Mesendoderm (in vitro differentiated cells): ENCODE measurements at regions not wholly inside any gene's neighbourhood (a gene's known extent, or its start where the extent isn't known, plus 50 kb on each side); places are given as distances from the start of the nearest gene placed in this dataset.

Source experiments
- DNase-seq: peaks from one replicate; pipeline ENCODE4 v3.0.0; 2013
- H2AK5ac ChIP-seq: 2 replicates; pipeline ENCODE4 v1.6.1; 2013; ENCODE audit warnings: low read length, inconsistent platforms
- H2BK120ac ChIP-seq: 2 replicates; pipeline ENCODE4 v1.6.1; 2013; ENCODE audit warnings: low read depth, mild to moderate bottlenecking, low read length, moderate library complexity, mixed read lengths
- H2BK15ac ChIP-seq: replicated peaks from 2 replicates; pipeline ENCODE4 v1.6.1; 2013; ENCODE audit warnings: low read depth, mild to moderate bottlenecking, moderate library complexity
- H2BK5ac ChIP-seq: 2 replicates; pipeline ENCODE4 v1.6.1; 2013; ENCODE audit warnings: low read length, inconsistent platforms
- H3K18ac ChIP-seq: 2 replicates; pipeline ENCODE4 v1.6.1; 2013; ENCODE audit warnings: mild to moderate bottlenecking, low read length, mixed read lengths
- H3K23ac ChIP-seq: one replicate; pipeline ENCODE4 v1.6.1; 2013; ENCODE audit warnings: low read length
- H3K27ac ChIP-seq: 2 replicates; pipeline ENCODE4 v1.5.1; 2013; ENCODE audit warnings: low read depth, mild to moderate bottlenecking, inconsistent platforms, low read length, moderate library complexity
- H3K27me3 ChIP-seq: 2 replicates; pipeline ENCODE4 v1.6.1; 2013; ENCODE audit warnings: low read length, control low read depth, mild to moderate bottlenecking, inconsistent platforms; ENCODE audit not compliant: insufficient read depth, poor library complexity
- H3K36me3 ChIP-seq: 2 replicates; pipeline ENCODE4 v1.6.1; 2013; ENCODE audit warnings: low read length, inconsistent platforms; ENCODE audit not compliant: control insufficient read depth, insufficient read depth
- H3K4ac ChIP-seq: one replicate; pipeline ENCODE4 v1.6.1; 2013; ENCODE audit warnings: low read depth, mild to moderate bottlenecking, low read length, moderate library complexity
- H3K4me1 ChIP-seq: 2 replicates; pipeline ENCODE4 v1.6.1; 2013; ENCODE audit warnings: low read depth, low read length, inconsistent platforms; ENCODE audit not compliant: control insufficient read depth
- H3K4me2 ChIP-seq: 2 replicates; pipeline ENCODE4 v1.6.1; 2013; ENCODE audit warnings: low read length
- H3K4me3 ChIP-seq: 2 replicates; pipeline ENCODE4 v1.5.1; 2013; ENCODE audit warnings: mild to moderate bottlenecking, low read length
- H3K56ac ChIP-seq: one replicate; pipeline ENCODE4 v1.6.1; 2013; ENCODE audit warnings: low read length
- H3K79me1 ChIP-seq: 2 replicates; pipeline ENCODE4 v1.6.1; 2013; ENCODE audit warnings: low read length, inconsistent platforms
- H3K79me2 ChIP-seq: 2 replicates; pipeline ENCODE4 v1.6.1; 2013; ENCODE audit warnings: mild to moderate bottlenecking, low read length; ENCODE audit not compliant: control insufficient read depth, insufficient read depth
- H3K9ac ChIP-seq: 2 replicates; pipeline ENCODE4 v1.6.1; 2013; ENCODE audit warnings: low read length, inconsistent platforms
- H4K5ac ChIP-seq: one replicate; pipeline ENCODE4 v1.6.1; 2013; ENCODE audit warnings: low read length
- H4K8ac ChIP-seq: one replicate; pipeline ENCODE4 v1.6.1; 2013; ENCODE audit warnings: low read depth, mild to moderate bottlenecking, control low read depth, low read length, moderate library complexity
- WGBS: extraction: QIAGEN DNeasy Blood & Tissue Kit; methylation state at CpG from one replicate; pipeline ENCODE4 v1.1.7; 2013; ENCODE audit warnings: low lambda C conversion rate, missing lambda C conversion rate; ENCODE audit not compliant: insufficient coverage; ENCODE audit errors: extremely low coverage; 5-methylcytosine and 5-hydroxymethylcytosine counted together

DNA sequence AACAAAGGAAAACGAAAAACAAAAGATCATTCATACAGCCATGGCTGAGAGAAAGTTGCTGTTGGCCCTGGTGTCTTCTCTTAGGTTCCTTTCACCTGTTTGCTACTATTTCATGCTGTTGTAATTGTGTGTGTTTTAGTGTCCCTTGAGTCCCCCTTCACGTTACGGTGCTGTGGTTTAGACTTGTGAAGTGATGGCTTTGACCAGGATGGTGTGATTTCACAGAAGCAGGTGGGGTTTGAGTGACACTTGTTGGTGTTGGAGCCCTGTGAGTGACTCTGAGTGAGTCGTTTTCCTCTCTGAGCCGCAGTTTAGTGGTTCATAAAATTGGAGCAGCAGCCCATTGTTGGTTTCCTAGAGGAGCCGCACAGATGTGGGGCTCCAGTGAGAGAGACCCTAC is 635.4 kb downstream of the VRK1 start:
- Histone ChIP-seq H2BK5ac (no peak overlapping the region), H3K4me3 (no peak overlapping the region), H2BK15ac (no peak overlapping the region), H2BK120ac (no peak overlapping the region), H3K9ac (no peak overlapping the region), H3K79me1 (no peaks in the 10 kb centered on the region), H4K8ac (no peak overlapping the region), H3K27me3 (no peaks in the 10 kb centered on the region), H3K4me1 (no peaks in the 10 kb centered on the region), H3K4me2 (no peak overlapping the region), H3K79me2 (no peaks in the 10 kb centered on the region), H3K18ac (no peak overlapping the region), H3K23ac (no peak overlapping the region), H2AK5ac (no peak overlapping the region), H3K36me3 (no peaks in the 10 kb centered on the region), H3K4ac (no peak overlapping the region), H3K56ac (no peak overlapping the region), H3K27ac (no peak overlapping the region), H4K5ac (no peak overlapping the region)
- no peak for DNase-seq
- no CpG with 5 or more reads among the region's 6 CpGs for WGBS

DNA sequence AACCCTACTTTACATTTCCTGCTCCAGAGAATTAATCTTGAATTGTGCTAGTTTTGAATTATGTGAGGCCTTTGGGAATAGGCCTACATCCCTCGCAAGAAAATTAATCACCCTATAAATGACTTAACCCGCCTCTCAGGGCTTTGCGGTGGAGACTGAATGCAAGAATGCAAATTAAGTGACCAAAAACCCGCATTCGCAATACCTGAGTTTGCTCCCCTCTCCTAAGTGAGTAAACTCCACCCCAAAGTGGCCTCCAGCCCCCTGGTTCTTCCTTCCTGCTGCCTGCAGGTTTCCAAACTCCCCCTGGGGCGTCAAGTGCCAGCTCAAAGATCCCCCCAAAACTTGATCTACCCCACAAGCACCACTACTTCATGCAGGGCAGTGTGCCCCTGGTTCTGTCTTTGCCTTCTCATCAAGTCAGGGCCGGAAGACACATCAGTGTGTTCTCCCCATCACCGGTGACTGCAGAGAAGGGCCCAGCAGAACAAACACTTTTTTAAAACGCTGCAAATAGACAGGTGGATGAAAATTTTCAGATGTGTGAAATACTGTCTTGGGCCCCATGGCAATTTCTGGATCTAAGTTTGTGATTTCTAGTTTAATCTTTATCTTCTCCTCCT is 644.7 kb downstream of the VRK1 start:
- Histone ChIP-seq H3K36me3 (no peaks in the 10 kb centered on the region), H3K4me1 (no peaks in the 10 kb centered on the region), H4K8ac (no peak overlapping the region), H3K4me3 (no peak overlapping the region), H2BK120ac (no peak overlapping the region), H3K27me3 (no peaks in the 10 kb centered on the region), H3K9ac (no peak overlapping the region), H3K18ac (no peak overlapping the region), H2AK5ac (no peak overlapping the region), H3K23ac (no peak overlapping the region), H3K79me1 (no peaks in the 10 kb centered on the region), H3K56ac (no peak overlapping the region), H2BK5ac (no peak overlapping the region), H2BK15ac (no peak overlapping the region), H4K5ac (no peak overlapping the region), H3K4me2 (no peak overlapping the region), H3K27ac (no peak overlapping the region), H3K79me2 (no peaks in the 10 kb centered on the region), H3K4ac (no peak overlapping the region)
- no CpG with 5 or more reads among the region's 9 CpGs for WGBS
- DNase-seq = no peak

DNA sequence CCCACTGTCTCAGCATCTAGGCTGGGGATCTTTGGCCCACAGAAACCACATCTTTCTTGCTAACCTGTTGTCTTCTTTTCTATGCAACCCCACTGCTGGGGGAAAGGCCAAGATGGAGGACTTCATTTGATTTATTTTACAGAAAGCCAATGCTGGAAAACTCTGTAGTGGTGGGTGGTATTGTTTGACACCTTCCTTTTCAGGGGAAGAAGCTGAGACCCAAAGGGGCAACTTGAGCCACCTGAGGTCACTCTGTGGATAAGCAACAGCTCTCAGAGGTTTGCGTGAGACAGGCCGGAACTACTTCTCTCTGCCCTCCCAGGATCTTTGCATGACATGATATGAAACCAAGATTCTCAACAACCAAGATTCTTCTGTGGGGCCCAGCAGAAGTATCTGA is 645.2 kb downstream of the VRK1 start:
- H2BK120ac ChIP-seq = no peak overlapping the region
- H3K36me3 ChIP-seq = no peaks in the 10 kb centered on the region
- H3K27me3 ChIP-seq = no peaks in the 10 kb centered on the region
- no peak overlapping the region for H2AK5ac ChIP-seq
- H3K9ac ChIP-seq = no peak overlapping the region
- H2BK15ac ChIP-seq = no peak overlapping the region
- no peak overlapping the region for H3K27ac ChIP-seq
- H3K4ac ChIP-seq = no peak overlapping the region
- no peaks in the 10 kb centered on the region for H3K4me1 ChIP-seq
- no peak for DNase-seq
- no peak overlapping the region for H3K56ac ChIP-seq
- WGBS = no CpG with 5 or more reads among the region's 2 CpGs
- no peaks in the 10 kb centered on the region for H3K79me2 ChIP-seq
- no peak overlapping the region for H3K23ac ChIP-seq
- no peak overlapping the region for H3K4me2 ChIP-seq
- H3K4me3 ChIP-seq = no peak overlapping the region
- no peaks in the 10 kb centered on the region for H3K79me1 ChIP-seq
- H4K8ac ChIP-seq = no peak overlapping the region
- no peak overlapping the region for H3K18ac ChIP-seq
- no peak overlapping the region for H2BK5ac ChIP-seq
- H4K5ac ChIP-seq = no peak overlapping the region

DNA sequence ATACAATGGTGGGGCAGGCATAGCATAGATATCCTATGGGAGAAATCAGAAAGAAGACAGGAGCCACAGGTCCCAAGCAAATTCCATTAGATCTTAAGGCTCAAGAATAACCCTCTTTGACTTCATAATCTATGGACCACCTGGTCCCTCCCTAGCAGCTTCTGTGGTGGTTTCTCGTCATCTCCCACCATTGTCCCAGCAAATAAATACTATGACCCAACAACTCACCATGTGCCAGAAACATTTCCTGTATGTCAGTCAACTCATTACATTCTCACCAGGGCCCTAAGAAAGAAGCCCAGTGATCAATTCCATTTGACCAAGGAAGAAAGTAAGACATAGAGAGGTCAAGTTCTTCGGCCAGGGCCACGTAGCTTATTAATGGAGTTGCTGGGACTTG is 646.2 kb downstream of the VRK1 start:
- H4K8ac ChIP-seq = no peak overlapping the region
- H2BK15ac ChIP-seq = no peak overlapping the region
- no peak overlapping the region for H3K18ac ChIP-seq
- no peak overlapping the region for H3K4me3 ChIP-seq
- DNase-seq = no peak
- H2BK5ac ChIP-seq = no peak overlapping the region
- H3K27me3 ChIP-seq = no peaks in the 10 kb centered on the region
- no peak overlapping the region for H2BK120ac ChIP-seq
- no peak overlapping the region for H3K23ac ChIP-seq
- H3K79me1 ChIP-seq = no peaks in the 10 kb centered on the region
- H2AK5ac ChIP-seq = no peak overlapping the region
- H3K56ac ChIP-seq = no peak overlapping the region
- no peak overlapping the region for H4K5ac ChIP-seq
- H3K36me3 ChIP-seq = no peaks in the 10 kb centered on the region
- WGBS = no CpG with 5 or more reads among the region's 3 CpGs
- no peak overlapping the region for H3K4me2 ChIP-seq
- no peaks in the 10 kb centered on the region for H3K79me2 ChIP-seq
- no peak overlapping the region for H3K9ac ChIP-seq
- H3K27ac ChIP-seq = no peak overlapping the region
- H3K4ac ChIP-seq = no peak overlapping the region
- no peaks in the 10 kb centered on the region for H3K4me1 ChIP-seq

DNA sequence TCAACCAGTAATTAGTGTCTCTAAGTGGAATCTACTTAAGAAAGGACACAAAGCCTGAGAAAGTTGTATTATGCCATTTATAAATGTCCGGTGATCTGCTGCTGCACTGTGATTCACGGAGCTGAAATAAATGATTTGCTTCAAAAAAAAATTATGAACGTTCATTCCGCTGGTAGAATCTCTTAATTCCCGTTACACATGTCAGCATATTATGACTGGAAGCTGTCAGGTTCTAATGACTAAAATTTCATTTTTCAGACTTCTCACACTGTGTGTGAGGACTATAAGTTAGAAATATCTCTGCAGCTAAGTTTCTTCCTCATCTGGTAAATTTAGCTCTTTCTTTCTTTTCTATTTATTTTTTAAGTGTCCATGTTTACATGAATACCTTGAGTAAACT is 647.1 kb downstream of the VRK1 start:
- WGBS = no CpG with 5 or more reads among the region's 5 CpGs
- no peak for DNase-seq
- Histone ChIP-seq H3K4me2 (no peak overlapping the region), H3K9ac (no peak overlapping the region), H3K79me1 (no peaks in the 10 kb centered on the region), H3K18ac (no peak overlapping the region), H3K23ac (no peak overlapping the region), H3K27ac (no peak overlapping the region), H2AK5ac (no peak overlapping the region), H3K27me3 (no peaks in the 10 kb centered on the region), H2BK5ac (no peak overlapping the region), H3K36me3 (no peaks in the 10 kb centered on the region), H4K5ac (no peak overlapping the region), H3K4me3 (no peak overlapping the region), H3K56ac (no peak overlapping the region), H4K8ac (no peak overlapping the region), H3K4ac (no peak overlapping the region), H3K79me2 (no peaks in the 10 kb centered on the region), H2BK120ac (no peak overlapping the region), H3K4me1 (no peaks in the 10 kb centered on the region), H2BK15ac (no peak overlapping the region)

DNA sequence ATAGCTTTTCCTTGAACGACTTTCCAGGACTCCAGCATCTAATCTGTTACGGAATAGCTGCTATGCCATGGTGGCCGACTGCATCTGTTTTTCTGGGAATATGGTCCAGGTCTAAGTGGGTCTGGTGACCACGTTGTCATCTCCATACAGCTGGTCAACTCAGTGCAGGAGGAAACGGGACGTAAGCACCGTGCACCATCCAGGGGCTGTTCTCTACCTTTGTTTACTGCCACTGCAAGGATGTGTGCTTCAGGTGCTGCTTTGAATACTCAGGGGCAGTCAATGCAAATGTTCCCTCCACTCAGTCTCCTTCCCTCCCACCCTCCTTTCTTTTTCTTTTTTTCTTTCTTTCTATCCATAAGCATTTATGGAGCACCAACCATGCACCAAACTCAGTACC is 648.2 kb downstream of the VRK1 start:
- Histone ChIP-seq H3K79me2 (no peaks in the 10 kb centered on the region), H4K8ac (no peak overlapping the region), H3K79me1 (no peaks in the 10 kb centered on the region), H2BK5ac (no peak overlapping the region), H3K36me3 (no peaks in the 10 kb centered on the region), H2BK15ac (no peak overlapping the region), H3K27me3 (no peaks in the 10 kb centered on the region), H3K4me1 (no peaks in the 10 kb centered on the region), H4K5ac (no peak overlapping the region), H3K4me2 (no peak overlapping the region), H2AK5ac (no peak overlapping the region), H3K4me3 (no peak overlapping the region), H2BK120ac (no peak overlapping the region), H3K9ac (no peak overlapping the region), H3K18ac (no peak overlapping the region), H3K27ac (no peak overlapping the region), H3K4ac (no peak overlapping the region), H3K56ac (no peak overlapping the region), H3K23ac (no peak overlapping the region)
- no CpG with 5 or more reads among the region's 7 CpGs for WGBS
- DNase-seq = no peak
